NCI-H524 treated with DMSO at 0.1 percent for 48 hours (cell line): ENCODE measurements at regions not wholly inside any gene's neighbourhood (a gene's known extent, or its start where the extent isn't known, plus 50 kb on each side); places are given as distances from the start of the nearest gene placed in this dataset.
"Not testable (repeated sequence)": the region's sequence is repeated elsewhere in the genome, so short reads cannot be mapped to it uniquely, and the experiment has no call there.

Experiments
- DNase-seq: peaks from one replicate; lab custom pipeline; 2025; lab: John Stamatoyannopoulos, UW

DNA sequence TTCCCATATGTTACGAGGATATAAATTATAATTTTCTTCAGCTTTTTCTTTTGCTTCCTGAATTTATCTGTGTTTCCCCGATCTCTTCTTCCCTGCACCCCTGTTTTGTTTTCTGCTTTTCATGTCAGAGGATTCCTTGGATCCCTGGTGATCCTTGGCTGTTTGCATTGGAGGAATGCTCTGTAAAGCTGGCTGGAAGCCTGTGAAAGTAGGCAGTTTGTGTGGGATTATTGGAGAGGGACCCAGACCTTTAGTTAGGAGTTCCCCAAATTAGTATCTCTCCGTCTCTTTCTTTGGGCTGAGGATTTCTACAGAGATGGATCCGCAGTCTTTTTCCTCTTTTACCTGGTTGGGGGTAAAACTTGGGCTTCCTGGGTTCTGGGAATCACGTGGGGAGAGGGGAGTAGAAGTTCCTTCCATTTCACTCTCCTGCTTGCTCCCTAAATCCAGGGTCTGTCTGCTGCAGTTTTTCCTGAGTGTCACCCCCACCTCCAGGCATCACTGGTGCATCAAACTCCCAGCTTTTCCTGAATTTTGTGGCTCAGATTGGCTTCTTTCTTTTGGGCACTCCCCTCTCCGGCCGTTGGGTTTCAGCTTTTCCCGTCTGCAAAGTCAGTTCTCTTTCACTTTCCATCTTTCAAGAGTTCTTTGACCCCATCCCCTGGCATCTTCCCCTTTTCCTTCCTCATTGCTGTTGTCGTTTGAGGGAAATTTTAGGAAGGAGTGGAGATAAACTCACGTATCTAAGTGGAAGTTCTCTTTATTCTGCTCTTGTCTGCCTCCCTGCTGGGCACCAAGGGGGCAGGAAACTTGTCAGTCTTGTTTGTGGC is 79.1 kb upstream of the ALX4 start:
- DNase-seq: no peak

DNA sequence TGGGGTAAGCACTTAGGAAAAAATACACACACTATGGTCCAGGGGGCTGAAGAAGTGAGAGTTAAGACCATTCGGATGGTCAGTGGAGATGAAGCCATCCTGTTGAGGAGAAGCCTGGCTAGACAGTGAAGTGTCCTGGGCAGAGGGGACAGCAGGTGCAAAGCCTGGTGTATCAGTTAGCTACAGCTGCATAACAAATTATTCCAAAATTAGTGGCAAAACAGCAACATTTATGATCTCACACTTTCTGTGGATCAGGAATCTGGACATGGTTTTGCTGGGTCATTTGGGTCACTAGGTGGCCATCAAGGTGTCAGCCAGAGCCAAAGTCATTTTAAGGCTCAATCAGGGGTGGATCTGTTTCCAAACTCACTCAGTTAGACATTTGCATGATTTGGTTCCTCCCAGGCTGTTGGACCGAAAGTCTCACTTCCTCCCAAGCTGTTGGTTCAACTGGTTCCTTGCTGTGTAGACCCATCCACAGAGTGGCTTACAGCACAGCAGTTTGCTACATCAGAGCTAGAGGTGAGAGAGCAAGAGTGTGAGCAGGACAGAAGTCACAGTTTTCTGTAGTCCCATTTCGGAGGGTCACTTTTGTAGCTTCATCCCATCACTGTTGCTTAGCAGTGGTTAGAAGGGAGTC is 80.1 kb upstream of the ALX4 start:
- DNase-seq: no peak

DNA sequence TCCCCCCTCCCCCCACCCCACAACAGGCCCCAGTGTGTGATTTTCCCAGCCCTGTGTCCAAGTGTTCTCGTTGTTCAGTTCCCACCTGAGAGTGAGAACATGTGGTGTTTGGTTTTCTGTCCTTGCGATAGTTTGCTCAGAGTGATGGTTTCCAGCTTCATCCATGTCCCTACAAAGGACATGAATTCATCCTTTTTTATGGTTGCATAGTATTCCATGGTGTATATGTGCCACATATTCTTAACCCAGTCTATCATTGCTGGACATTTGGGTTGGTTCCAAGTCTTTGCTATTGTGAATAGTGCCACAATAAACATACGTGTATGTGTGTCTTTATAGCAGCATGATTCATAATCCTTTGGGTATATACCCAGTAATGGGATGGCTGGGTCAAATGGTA is 81.1 kb upstream of the ALX4 start:
- not testable (repeated sequence) for DNase-seq

DNA sequence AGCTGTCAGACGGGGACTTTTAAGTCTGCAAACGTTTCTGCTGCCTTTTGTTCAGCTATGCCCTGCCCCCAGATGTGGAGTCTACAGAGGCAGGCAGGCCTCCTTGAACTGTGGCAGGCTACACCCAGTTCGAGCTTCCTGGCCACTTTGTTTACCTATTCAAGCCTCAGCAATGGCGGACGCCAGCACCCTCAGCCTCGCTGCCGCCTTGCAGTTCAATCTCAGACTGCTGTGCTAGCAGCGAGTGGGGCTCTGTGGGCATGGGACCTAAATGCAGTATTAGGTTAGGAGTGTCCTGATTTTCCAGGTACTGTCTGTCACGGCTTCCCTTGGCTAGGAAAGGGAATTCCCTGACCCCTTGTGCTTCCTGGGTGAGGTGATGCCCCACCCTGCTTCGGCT is 86.8 kb upstream of the ALX4 start:
- DNase-seq: not testable (repeated sequence)

DNA sequence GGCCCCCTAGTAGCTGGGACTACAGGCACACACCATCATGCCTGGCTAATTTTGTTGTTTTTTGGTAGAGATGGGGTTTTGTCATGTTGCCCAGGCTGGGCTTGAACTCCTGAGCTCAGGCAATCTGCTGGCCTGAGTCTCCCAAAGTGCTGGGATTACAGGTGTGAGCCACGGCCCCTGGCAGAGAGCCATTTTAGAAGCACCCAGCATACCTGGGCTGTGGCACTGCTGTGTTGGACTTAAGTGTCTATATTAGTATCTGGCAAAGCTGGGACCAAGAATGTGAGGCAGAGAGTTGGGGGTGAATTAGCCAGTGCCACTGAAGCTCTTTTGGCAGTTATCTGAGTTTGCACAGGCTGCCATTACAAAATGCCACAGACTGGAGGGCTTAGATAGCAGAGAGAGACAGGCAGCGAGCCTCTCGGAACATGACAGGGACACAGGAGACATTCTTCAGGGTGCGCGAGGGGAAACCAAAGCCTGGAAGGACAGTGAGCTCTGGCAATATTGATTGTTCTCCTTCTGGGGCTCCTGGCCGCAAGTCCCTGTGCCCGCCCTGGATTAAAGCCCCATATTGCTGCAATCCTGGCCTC is 87.7 kb upstream of the ALX4 start:
- no peak for DNase-seq

DNA sequence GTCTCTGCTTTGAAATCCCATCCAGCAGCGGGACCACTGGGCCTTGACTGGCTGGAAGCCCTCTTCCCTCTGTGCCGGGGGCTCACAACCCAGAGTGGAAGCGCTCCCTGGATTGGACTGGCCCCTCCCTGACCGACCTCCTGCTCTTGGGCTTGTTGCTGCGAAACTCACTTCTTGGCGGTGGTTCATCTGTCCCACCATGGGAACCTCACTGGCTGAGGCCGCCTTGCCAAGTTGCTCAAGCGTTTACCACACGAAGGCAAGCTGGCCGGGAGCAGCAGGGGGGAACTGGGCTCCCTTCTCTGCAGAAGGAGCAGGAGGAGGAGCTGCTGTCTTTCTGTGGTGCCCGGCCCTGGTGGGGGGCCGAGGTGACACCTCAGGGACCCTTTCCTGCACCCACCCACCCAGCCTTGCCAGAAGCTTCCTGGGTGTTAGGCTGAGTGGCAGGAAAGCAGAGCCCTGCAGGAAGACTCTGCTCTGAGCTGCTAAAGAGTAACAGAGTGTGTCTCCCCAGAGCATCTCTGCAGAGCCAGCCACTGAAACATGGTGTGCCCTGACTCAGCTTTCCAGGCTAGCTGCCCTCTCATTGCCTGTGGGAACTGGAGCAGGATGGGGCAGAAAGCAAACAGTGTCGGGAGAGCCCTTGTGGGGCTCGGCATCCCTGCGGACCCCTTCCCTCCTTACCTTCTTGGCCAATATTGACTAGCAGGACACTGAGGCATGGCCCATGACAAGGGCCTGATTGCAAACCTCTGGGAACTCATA is 88.5 kb upstream of the ALX4 start:
- no peak for DNase-seq

DNA sequence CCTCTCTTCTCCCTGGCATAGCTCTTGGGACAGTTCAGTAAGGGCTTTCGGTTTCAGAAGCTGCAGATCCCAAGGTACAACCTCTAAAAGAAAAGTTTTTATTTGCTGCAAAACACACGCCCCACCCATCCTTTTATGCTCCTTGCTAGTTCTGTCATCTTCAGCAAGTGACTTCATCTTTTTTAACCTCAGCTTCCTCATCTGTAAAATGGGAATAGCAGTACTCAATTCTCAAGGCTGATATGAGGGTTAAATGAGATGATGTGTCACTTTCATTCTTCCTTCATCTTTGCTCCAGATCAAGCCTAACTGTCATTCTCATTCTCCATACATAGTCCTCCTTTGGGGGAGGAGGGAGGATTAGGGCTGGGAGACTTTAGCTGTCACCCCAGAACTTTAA is 90.0 kb upstream of the ALX4 start:
- DNase-seq: no peak

DNA sequence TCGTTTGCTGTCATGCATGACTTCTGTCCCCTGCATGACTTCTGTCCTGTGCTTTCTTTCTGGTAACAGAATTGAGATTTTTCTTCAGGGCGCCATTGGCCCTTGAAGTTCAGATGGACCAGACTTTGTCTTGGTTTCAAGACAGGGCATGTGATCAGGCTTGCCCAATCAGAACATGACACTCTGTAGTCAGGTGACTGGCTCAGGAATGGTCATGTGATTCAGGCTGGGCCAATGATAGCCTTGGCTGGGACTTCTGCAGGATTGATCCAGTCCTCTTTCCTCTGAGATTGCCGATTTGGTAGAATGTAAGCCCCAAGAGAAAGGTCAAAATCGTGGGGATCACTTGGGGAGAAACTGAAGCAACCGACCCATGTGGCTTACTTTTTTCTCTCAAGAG is 90.5 kb upstream of the ALX4 start:
- no peak for DNase-seq

DNA sequence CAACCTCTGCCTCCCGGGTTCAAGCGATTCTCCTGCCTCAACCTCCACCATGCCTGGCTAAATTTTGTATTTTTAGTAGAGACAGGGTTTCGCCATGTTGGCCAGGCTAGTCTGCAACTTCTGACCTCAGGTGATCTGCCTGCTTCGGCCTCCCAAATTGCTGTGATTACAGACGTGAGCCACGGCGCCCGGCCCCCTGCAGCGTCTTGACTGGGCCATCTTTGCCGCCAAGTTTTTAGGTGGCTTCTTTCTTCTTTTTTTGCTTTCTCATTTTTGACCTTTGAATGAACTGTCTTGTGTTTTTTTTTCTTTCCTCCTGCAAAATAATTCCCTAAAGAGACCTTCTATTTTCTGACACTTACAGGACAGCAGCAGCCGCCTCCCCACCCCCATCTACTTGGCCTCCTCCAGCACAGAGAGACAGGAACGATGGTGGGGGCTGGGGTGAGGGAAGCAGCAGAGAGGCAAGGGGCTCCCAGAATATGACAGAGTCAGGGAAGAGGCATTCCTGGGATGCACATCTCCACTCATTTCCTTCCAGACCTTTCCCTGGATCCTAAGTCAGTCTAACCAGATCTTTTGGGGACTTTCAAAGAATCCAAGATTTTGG is 92.6 kb upstream of the ALX4 start:
- no peak for DNase-seq

DNA sequence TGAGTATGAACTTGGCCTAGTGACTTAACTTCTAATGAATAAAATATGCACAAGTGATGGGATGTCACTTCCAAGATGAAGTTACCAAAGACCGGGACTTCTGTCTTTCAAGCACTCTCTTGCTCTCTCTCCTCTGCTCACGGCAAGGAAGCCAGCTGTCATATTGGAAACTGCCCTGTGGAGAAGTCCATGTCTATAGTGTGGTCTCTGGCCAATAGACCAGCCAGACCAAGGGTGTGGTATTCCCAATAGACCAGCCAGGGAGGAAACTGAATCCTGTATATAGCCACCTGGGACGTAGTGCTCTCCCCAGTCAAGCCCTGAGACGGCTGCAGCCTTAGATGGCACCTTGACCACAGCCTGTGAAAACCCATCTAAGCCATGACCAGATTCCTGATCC is 93.2 kb upstream of the ALX4 start:
- DNase-seq: no peak

DNA sequence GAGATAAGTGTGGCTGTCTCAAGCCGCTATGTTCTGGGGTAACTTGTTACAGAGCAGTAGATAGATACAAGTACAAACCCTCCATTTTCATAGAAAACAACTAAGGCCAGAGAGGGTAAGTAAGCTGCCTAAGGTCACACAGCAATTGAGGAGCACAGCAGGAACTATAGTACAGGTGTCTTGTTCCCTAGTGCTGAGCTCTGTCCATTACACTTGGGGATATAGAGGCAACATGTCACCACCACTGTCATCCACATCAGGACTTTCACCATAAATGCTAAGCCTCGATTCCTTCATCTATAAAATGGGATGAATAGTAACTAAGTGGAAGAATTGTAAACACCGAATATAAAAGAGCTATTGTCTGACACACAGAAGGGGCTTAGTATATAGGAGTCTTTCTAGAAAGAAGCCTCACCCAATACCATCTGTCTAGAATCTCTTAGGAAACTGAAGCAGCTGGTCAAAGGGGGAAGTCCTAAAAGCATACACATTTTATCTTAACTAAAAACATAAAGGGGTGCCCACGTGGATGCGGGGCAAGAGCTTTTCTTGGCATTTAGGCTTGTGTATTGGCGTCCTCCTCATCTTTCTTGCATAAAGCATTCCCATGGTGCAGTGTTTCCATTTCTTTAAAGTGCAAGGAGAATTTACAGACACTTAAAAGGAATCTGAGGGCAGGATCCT is 93.8 kb upstream of the ALX4 start:
- peak; percentile 71 for DNase-seq

DNA sequence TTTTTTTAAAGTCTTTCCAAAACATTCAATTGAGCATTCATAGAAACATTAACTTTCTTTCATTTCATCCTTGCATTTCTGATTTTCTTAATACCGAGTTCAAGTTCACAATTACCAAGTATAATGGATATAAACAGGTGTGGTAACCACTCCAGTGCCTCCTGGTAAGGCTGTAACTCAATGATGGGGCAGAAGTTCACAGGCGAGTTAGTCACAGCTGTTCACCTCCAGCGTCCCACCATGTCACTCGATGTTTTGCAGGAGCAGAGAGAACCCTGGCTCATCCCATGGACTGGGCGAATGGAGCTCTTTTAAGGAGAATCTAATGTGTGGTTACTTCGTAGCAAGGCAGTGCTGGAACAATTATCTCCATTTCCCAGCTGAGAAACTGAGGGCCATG is 94.4 kb upstream of the ALX4 start:
- peak; percentile 75 for DNase-seq

DNA sequence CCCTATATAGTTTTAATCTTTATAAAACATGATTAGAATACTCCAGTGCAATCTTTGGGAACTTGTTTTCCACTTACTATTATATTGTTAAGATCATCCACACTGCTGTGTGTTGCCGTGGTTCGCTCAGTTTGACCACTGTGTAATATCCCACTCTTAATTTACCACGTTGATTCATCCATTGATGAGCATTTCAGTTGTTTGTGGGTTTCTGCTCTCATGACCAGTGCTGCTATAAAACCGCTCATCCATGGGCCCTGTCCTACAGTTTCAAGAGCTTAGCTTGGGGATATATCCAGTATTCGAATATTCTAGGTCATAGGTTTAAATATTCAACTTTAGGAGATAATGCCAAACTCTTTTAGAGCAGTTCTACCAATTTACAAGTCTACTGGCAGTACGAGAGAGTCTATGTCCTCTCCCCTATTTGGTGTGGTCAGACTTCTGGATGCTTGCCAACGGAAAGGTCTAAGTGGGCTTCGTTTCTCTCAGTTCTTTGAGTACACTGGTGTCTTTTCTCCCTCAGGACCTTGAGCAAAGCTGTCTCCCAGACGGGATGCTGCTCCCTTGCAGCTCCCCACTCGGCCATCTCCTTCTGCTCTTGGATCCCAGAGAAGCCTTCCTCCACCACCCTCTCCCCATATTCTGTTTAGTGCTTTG is 94.9 kb upstream of the ALX4 start:
- DNase-seq: no peak

DNA sequence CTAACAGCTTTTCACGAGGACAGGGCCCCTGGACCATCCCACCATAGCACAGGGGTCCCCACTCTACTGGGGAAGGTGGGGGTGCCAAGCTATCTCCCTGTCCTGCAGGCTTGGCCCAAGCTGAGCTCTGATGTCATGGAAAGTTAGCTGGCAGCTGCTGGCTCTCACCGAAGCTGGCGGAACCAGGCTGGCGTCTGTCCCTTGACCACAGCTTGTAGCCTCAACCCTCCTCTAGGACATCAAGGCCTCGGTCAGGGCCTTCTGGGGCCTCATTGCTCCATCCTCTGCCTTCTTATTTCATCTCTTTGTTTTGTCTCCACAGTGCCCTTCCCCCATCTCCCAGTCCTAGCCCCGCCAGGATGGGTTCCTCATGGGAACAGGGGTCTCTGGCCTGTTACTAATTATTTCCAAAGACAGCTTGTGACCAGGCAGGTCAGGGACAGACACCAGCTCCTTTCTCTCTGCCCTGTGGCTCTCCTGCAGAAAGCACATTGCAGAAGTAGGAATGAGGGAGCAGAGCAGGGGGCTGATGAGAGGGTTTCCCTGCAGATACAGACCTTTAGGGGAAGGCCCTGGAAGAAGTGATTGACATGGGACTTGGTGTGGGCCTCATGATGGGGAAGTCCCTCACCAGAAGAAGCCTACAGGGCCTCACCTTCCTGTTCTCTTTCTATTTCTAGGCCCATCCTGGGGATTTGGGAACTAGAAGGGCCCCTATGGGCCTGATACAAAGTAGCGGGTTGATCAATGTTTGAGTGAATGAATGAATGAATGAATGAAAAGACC is 97.5 kb upstream of the ALX4 start:
- no peak for DNase-seq

DNA sequence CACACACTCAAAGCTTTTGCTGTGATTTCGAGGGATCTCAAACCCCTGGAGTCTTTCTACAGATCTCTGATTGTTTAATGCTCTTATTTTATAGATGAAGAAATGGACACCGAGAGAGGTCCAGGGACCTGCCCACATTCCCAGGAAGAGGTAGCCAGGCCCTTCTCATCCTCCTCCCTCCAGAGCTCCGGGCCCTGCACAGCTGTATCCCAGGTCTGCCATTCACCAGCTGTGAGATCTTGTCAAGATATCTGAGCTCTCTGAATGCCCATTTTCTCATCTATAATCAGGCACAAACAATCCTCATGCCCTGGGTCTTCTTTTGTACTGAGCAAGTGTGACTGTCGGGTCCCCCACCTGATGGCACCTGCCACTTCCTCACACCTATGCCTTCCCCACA is 98.2 kb upstream of the ALX4 start:
- no peak for DNase-seq

DNA sequence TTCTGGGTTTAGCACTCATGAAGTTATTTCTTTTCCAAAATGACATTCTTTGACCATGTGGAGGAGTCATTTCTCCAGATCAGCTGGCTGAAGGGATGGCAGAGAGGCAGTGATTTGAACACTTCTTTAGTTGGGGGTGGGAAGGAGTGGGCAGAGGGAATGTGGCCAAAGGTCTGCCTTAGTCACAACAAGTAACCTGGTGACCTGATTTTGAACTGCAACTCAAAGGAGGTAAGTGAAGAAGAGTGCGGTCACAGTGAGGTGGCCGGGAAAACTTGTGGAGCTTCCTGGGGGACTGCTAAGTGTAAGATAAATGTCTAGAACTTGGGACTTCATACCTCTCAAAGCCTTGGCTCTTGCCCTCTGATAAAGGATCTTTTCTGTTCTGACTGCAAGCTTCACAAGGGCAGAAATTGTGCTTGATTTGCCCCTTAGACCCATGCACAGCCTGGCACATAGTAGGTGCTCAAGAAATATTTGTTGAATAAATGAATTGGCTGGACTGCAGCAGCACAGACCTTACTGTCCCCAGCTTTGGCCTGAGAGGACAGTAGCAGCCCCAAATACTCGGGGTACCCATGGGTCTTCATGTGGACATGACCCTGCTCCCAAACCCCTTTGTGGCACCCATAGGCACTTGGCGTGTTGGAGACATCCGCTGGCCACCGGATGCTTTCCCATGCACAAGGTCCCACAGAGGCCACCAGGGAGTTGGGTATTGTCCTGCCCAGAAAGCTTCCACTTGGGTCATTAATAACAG is 99.0 kb upstream of the ALX4 start:
- DNase-seq: no peak

DNA sequence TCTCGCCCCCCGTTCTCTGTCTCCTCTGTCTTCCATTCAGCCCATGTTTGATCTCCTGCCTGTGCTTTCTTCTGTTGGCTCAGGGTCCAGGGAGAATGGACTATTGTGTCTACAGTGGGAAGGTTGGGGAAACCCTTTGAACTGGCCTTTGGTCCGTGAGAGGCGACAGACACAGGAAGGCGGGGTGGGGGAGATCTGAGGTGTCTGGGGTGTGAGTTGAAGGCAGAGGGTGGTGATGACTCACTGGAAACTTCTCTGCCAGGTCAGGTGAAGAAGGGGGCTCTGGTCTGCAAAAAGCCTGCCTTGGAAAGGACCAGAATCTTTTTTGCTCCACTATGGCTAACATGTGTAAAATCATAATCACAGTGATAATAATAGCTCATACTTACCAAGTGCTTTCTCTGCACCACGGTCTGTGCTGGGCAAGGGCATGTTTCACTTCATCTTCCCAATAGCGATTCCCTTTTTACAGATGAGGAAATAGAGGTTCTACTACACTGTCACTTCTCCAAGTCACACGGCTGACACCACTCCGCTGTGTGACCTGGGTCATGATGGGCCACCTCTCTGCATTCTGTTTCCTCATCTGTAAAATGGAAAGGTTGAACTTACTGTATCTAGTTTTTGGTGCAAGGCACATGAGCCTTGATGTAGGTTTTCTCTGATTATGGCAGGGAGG is 99.8 kb upstream of the ALX4 start:
- DNase-seq: no peak

DNA sequence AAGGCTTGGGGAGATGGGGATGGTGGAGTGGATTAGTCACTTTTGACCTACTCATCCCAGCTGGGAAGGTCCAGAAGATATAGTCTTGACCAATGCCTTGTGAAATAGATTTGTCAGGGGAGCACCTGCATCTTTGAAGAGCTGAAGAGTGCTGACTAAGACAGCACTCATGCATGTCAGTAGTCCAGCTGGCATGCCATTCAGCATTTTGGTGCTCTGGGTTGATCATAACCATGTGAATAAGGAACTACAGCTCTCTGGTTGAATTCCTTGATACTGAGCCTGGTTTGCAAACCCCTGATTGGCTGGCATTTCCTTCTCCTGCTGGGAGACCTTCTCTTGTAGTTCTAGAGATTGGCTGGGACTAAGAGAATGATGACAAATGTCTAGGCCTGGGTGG is 106.8 kb upstream of the ALX4 start:
- no peak for DNase-seq
